RKO (cell line): ENCODE measurements at regions not wholly inside any gene's neighbourhood (a gene's known extent, or its start where the extent isn't known, plus 50 kb on each side); places are given as distances from the start of the nearest gene placed in this dataset.

Source experiments
- DNase-seq: peaks from one replicate; pipeline ENCODE4 v3.0.0-alpha.2; 2016; ENCODE audit warnings: low spot score

DNA sequence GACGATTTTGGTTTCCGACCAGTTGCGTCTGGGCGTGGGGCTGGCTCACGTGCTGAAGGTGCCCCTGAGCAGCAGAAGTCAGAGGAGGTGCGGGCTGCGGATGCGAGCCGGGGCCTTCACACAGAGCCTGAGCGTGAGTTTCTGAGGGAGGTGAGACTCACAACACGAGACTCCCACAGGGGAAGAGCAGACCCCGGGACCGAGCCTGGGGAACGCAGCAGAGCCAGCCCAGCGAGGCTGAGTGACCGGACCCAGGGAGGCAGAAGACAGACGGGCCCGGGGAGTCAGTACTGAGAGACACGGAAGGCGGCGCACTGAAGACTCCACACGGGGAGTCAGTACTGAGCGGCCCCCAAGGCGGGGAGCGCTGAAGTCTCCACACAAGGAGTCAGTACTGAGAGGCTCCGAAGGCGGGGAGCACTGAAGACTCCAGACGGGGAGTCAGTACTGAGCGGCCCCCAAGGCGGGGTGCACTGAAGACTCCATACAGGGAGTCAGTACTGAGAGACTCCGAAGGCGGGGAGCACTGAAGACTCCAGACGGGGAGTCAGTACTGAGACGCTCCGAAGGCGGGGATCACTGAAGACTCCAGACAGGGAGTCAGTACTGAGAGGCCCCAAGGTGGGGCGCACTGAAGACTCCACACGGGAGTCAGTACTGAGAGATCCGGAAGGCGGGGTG is 77.8 kb downstream of the DLL1 start:
- DNase-seq: no peak

DNA sequence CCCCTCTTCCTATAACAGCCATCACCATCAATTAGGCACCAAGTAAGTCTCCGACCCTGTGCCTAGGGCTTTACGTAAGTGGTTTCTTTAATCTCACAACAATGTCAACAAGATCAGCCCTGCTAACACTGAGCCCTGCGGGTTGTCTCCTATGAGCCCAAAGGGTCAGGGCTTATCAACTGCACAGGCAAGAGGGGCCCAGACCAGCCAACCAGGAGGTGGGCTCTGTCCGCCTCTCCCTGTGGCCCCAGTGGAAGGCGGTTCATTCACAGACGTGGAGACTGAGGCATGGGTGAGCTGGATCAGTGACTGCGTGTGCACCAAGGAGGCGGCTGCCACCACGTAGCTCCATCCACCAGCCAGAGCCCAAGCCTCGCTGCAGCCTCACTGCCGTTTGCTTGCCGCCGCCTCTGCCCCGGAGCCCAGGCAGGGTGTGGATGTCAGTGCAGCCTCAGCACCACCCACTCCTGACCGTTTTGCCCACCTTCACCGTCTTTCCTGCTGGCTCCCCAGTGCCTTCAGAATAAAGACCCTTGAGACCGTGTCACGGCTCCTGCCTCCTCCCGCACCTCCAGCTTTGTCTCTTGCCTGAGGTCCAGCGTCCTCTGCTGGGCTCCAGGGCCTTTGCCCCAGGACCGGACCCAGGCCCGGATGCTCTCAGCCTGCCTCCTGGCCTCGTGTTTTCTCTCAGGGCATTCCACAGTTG is 78.7 kb downstream of the DLL1 start:
- no peak for DNase-seq

DNA sequence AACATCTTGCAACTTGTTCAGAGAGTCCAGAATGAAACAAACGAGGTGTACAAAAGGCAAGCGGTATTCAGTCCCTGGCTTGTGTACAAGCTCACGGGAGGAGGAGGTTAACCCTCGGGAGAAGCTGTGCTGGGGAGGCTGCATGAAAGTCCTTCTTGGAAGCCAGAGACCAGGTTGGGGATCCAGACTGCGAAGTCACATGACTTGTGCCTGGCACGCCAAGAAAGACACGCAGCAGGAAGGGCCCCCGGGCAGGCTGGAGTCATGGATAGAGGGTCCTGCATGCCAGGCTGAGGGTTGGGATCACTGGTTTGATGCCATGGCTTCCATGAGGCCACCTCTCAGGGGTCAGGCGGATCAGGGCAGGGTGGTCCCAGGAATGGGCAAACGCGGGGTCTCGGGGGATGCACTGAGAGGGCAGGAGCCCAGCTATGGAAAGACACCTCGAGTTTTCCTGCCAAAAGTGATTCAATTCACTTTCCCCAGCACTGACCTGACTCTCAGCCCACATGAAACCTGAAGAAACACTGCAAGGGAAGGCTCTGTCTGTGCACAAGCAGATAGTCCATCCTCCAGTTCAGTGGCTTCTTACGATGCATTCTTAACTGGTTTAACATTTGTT is 79.4 kb downstream of the DLL1 start:
- no peak for DNase-seq

DNA sequence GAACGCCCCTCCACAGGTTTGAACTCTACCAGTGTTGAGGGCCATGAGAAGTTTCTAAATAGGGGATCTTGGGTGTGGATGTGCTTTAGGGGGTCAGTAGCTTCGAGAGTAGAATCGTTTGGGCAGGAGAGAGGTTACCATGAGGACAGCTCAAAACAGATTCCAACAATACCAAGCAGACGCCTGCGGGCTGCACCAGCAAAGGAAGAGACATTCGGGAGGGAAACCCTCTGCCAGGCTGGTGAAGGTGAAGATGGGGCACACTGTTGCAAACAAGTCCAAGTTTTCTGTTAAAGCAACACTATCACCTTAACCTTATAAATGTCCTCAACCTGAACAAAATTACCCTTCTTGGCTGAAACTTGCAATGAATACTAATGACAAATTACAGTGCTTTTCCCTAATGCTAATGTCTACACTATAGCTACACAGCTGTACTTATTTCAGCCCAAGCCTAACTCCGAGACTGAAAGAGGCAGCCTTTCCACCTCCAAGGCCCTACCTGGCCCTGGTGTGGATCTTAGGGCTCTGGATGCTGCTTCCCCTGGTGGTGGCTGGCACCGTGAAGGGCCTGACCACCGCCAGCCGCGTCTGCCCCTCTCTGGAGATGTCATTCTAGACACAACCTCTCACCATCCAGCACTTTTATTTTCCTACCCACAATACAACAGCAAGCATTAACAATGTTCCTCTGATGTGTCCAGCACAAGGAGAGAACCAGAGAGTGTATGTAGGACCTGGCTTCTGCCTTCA is 80.1 kb downstream of the DLL1 start:
- DNase-seq: no peak

- no peak for DNase-seq
Observed at GRCh38 chr6:170210026-170210390, 80.9 kb downstream of the DLL1 start.

- no peak for DNase-seq
Observed at GRCh38 chr6:170209354-170210025, 81.4 kb downstream of the DLL1 start.

DNA sequence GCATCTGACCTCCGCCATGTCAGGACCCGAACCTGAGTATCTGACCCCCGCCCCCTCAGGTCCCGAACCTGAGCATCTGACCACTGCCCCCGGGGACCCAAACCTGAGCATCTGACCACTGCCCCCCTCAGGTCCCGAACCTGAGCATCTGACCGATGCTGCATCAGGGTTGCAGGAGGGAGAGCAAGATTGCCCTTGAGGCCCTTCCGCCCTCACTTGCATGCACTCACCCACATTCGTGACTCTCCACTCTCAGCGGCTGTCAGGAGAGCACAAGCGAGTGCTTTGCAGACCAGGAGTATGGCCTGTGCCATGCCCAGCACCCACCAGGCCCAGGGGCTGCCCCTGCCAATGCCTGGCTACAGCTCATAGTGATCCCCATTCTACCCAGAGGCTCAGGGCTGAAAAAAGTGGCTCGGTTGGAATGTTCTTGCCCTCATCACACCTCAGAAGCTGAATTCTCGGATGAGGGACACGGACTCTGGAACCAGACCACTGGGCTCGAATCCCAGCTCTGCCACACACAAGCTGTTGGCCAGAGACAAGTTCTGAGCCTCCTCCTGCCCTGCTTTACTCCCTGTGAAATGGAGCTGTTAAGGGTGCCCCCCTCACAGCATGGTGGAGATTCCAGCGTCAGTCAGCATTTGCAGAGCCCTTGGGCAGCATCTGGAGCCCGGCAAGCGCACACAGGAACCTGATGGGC is 82.1 kb downstream of the DLL1 start:
- DNase-seq: no peak

GRCh38 chr6:170208182-170208601 is 82.7 kb downstream of the DLL1 start:
- DNase-seq: no peak

GRCh38 chr6:170207586-170208181 is 83.2 kb downstream of the DLL1 start:
- no peak for DNase-seq

DNA sequence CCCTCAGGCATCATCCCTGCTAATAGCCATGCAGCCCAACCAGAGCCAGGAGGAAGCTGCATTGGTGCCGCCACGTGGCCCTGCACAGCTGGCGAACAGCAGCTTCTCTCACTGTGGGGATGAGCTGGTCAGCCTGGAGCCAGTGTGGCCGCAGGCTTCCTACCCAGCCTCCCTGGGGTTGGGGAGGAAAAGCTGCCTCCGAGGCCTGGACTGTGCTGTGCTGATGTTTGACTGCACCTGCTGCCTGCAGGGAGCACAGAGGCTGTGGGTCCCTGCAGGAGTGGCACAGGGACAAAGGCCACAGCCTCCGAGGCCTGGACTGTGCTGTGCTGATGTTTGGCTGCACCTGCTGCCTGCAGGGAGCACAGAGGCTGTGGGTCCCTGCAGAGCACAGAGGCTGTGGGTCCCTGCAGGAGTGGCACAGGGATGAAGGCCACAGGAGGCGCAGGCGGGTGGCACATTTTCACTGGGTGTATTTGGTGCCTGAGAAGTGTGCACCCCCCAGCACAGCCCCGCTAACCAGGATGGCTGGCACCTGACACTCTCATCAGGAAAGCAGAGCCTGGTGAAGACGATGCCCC is 83.9 kb downstream of the DLL1 start:
- no peak for DNase-seq

GRCh38 chr6:170206317-170206621 is 84.6 kb downstream of the DLL1 start:
- no peak for DNase-seq

DNA sequence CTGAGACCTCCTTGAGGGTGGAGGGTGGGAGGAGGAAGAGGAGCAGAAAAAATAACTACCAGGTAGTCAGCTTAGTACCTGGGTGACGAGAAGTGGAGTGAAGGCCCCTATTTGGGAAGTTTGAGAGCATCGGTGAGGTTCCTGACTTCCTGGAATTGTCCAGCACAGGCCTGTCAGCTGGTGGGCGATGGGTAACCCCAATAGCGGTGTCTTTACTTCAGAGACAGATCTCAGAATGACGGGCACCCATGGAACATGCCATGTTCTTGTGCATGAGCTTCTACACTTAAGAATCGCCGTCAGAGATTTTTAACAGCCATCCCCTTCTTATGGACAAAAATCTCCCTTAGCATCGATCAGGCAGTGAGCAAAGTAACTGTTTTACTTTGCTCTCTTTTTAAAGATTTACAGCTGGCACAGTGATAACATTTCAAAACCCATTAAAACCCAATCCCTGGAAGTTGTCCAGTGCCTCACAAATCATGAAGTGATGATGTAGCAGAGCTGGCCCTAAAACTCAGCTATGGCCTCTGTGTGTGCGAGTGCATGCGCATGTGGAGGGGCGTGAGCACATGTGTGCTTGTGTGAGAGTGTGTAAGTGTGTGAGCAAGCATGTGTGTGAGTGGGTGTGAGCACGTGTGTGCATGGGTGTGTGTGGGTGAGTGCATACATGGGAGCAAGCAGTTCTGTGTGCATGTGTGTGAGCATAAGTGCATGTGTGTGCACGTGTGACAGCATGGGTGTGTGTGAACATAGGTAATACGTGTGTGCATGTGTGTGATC is 85.2 kb downstream of the DLL1 start:
- DNase-seq: no peak

- DNase-seq: no peak
Observed at GRCh38 chr6:170205126-170205525, 85.8 kb downstream of the DLL1 start.

- no peak for DNase-seq
Observed at GRCh38 chr6:170203212-170203611, 87.7 kb downstream of the DLL1 start.

DNA sequence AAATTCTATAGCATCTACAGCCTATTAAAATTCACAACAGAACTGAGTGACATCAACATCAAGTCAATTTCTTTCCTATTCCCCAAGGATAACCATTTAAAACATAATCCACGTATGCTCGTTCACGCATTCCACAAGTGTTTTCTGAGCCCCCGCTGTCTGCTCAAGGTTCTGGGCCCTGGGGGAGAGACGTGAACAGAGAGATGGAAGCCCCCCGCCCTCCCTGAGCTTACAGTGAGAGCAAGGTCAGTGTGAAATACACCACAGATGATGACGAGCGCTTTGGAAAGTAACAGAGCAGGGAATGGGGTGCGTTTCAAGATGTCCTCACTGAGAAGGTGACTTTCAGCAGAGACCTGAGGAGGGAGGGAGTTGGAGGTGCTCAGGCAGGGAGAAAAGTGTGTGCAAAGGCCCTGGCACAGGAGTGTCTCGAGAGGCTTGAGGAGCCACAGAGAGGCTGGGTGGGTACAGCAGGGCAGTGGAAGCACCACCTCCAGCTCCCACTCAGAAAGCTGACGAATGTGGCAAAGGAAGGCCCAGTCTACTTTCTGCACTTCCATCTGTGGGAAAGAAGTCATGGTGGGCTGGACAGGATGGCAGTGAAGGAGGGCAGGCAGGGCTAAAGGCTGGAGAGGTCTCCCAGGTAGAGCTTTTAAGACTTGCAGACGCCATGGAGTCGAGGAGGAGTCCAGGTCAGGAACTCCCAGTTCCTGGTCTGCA is 88.3 kb downstream of the DLL1 start:
- DNase-seq: no peak

DNA sequence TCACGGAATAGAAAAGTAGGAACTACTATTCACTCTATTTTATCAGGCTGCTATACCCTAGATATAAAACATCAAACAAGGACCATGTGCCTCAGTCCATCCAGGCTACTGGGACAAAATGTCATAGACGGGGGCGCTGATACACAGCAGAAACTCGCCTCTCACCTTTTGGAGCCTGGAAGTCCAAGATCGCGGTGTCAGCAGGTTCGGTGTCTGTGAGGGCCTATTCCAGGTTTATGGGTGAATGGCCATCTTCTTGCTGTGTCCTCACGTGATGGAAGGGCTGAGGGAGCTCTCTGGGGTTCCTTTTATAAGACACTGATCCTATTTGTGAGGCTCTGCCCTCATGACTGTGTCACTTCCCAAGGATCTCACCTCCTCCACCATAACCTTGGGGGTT is 89.5 kb downstream of the DLL1 start:
- DNase-seq: no peak

DNA sequence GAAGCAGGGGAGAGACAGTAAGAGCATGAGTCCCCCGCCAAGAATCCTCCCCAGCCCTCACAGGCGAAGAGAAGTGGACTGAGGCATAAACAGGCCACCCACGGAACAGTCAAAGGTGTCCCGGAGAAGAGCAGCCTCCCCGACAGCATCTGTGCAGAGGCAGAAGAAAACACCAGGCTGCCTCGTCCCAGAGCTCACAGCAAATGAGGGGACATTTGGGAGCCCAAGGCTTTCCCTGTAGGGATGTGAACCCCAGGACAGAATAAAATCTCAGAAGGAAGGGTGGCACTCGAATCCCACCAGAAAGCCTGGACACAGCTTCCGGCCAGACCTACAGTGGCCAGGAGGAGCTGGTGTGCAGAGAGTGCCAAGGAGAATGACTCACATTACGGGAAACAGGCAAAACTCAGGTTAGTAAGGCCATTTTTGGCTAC is 90.4 kb downstream of the DLL1 start:
- no peak for DNase-seq

DNA sequence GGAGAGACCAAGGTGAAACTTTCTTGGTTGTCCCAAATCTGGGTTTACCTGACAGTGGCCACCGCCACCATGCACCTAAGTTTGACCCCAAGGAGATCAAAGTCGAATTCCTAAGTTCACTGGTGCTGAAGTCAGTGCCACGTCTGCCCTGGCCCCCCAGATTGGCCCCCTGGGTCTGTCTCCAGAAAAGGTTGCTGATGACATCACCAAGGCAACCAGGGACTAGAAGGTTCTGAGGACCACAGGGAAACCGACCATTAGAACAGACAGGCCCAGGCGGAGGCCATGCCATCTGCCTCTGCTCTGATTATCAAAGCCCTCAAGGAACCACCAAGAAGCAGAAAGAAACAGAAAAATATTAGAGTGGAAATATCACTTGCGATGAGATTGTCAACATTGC is 91.2 kb downstream of the DLL1 start:
- no peak for DNase-seq

DNA sequence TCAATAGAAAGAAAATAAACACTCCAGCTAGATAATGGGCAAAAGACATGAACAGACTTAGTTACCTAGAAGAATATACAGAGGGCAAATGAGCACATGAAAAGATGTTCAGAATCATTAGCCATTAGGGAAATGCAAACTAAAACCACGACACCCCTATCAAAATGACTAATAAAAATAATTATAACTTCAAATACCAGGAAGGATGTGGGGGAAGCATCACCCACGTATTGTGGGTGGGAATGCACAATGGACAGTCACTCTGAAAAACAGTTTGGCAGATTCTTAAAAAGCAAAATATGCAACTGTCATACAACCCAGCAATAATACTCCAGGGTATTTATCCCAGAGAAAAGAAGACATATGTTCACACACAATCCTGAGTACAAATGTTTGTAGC is 92.6 kb downstream of the DLL1 start:
- no peak for DNase-seq
